Gastrocnemius medialis (tissue), 4 donors: ENCODE measurements at regions not wholly inside any gene's neighbourhood (a gene's known extent, or its start where the extent isn't known, plus 50 kb on each side); places are given as distances from the start of the nearest gene placed in this dataset.

ENCODE experiments used
- ATAC-seq, 2 donors: fragments of 150-250 bp; one replicate each; pipeline ENCODE4 v1.9.1; 2016
- DNase-seq, 2 donors: peaks; one replicate each; pipeline ENCODE4 v3.0.0-alpha.2; 2019
- H3K27ac ChIP-seq, 4 donors: fragments of 200-600 bp; sonication (generic); 1 replicate in 1 of 4; 2 replicates in 3 of 4; pipeline ENCODE4 v1.5.1; 2016 to 2018; ENCODE audit warnings: mild to moderate bottlenecking in 2 of 4, moderate library complexity in 1 of 4
- H3K27me3 ChIP-seq, 3 donors: fragments of 200-600 bp; sonication (generic) in 2 of 3; 1 replicate in 1 of 3; 2 replicates in 2 of 3; pipeline versions ENCODE4 v1.5.1 to v1.6.0; 2016 to 2019; ENCODE audit warnings: mild to moderate bottlenecking in 1 of 3, moderate library complexity in 1 of 3
- H3K36me3 ChIP-seq, 2 donors: fragments of 200-600 bp; sonication (generic) in 1 of 2; one replicate each; pipeline ENCODE4 v1.5.1; 2017 to 2018
- H3K4me1 ChIP-seq, 2 donors: fragments of 200-600 bp; sonication (generic) in 1 of 2; one replicate each; pipeline ENCODE4 v1.5.1; 2016 to 2017; ENCODE audit warnings: mild to moderate bottlenecking in 2 of 2
- H3K4me3 ChIP-seq, 4 donors: fragments of 200-600 bp; sonication (generic) in 3 of 4; 1 replicate in 1 of 4; 2 replicates in 3 of 4; pipeline ENCODE4 v1.5.1; 2016 to 2019; ENCODE audit warnings: mild to moderate bottlenecking in 2 of 4
- H3K9me3 ChIP-seq, 3 donors: fragments of 200-600 bp; sonication (generic) in 2 of 3; 1 replicate in 1 of 3; 2 replicates in 2 of 3; pipeline ENCODE4 v1.5.1; 2016 to 2019
- CTCF ChIP-seq, 5 experiments: fragments of 450-650 bp in 3 of 5; fragments of 200-600 bp in 2 of 5; sonication (generic) in 2 of 5; IDR thresholded peaks in 4 of 5; conservative IDR thresholded peaks in 1 of 5; 1 replicate in 4 of 5; 2 replicates in 1 of 5; pipeline ENCODE4 v1.5.1; 2016 to 2019; ENCODE audit warnings: antibody characterized with exemption in 5 of 5, mild to moderate bottlenecking in 3 of 5, moderate library complexity in 3 of 5
- POLR2A ChIP-seq, 2 donors: fragments of 450-650 bp; IDR thresholded peaks; one replicate each; pipeline ENCODE4 v1.6.1; 2017; ENCODE audit warnings: antibody characterized with exemption in 2 of 2, mild to moderate bottlenecking in 2 of 2, moderate library complexity in 2 of 2
- in situ Hi-C, 4 donors: fragments of 200-750 bp; cut with MboI; loops; one replicate each; pipeline versions ENCODE4 v1.15.0 to v1.8.0; 2017; ENCODE audit warnings: low sequenced_read_pairs in 4 of 4
- intact Hi-C: fragments of 100-400 bp; cut with DNase I; formaldehyde crosslinking; loops from one replicate; pipeline ENCODE4 v1.15.1; 2023; ENCODE audit warnings: low total_unique reads

GRCh38 chr12:62998454-62998853, 63.5 kb upstream of the PPM1H start:
- in situ Hi-C loops: no loop called here
- Histone ChIP-seq H3K4me1 (no peaks in the 10 kb centered on the region), H3K27ac (no peak overlapping the region), H3K36me3 (no peaks in the 10 kb centered on the region), H3K27me3 (no peaks in the 10 kb centered on the region), H3K9me3 (no peaks in the 10 kb centered on the region), H3K4me3 (no peak overlapping the region)
- intact Hi-C loops: no loop called here
- DNase-seq: no peak
- TF ChIP-seq POLR2A (IDR thresholded peaks at IDR 0.05): no peak
- no peak for ATAC-seq

- no peaks in the 10 kb centered on the region for H3K27me3 ChIP-seq
- no peaks in the 10 kb centered on the region for H3K9me3 ChIP-seq
- in situ Hi-C loops: no loop called here
- no peaks in the 10 kb centered on the region for H3K36me3 ChIP-seq
- TF ChIP-seq POLR2A (IDR thresholded peaks at IDR 0.05): no peak
- no peak for TF ChIP-seq CTCF (IDR thresholded peaks at IDR 0.05 in 4 of 5, conservative IDR thresholded peaks at IDR 0.05 in 1 of 5)
- no peak for DNase-seq
- no peaks in the 10 kb centered on the region for H3K4me1 ChIP-seq
- no peak for ATAC-seq
- H3K27ac ChIP-seq: no peak overlapping the region
- H3K4me3 ChIP-seq: no peak overlapping the region
- intact Hi-C loops: no loop called here
Measured at GRCh38 chr12:62995097-62995496, 60.1 kb upstream of the PPM1H start.

GRCh38 chr12:62986844-62987243, 51.9 kb upstream of the PPM1H start:
- TF ChIP-seq POLR2A (IDR thresholded peaks at IDR 0.05) (no peak), CTCF (IDR thresholded peaks at IDR 0.05 in 4 of 5, conservative IDR thresholded peaks at IDR 0.05 in 1 of 5) (no peak)
- no peaks in the 10 kb centered on the region for H3K4me1 ChIP-seq
- H3K36me3 ChIP-seq: no peaks in the 10 kb centered on the region
- DNase-seq: no peak
- H3K27ac ChIP-seq: no peak overlapping the region
- H3K4me3 ChIP-seq: no peak overlapping the region
- no peaks in the 10 kb centered on the region for H3K27me3 ChIP-seq
- ATAC-seq: no peak
- in situ Hi-C loops: no loop called here
- intact Hi-C loops: no loop called here
- no peaks in the 10 kb centered on the region for H3K9me3 ChIP-seq
